ENCODE measurements at regions not wholly inside any gene's neighbourhood (a gene's known extent, or its start where the extent isn't known, plus 50 kb on each side); places are given as distances from the start of the nearest gene placed in this dataset.

- TF ChIP-seq CTCF (conservative IDR thresholded peaks at IDR 0.05; ENCODE audit: low read depth, low read length) (no peak), EZH2 (IDR thresholded peaks at IDR 0.05; ENCODE audit: borderline replicate concordance, low read depth, low read length, poor library complexity, severe bottlenecking) (no peak)
Observed at GRCh38 chrX:69303231-69303630, 138.0 kb upstream of the PJA1 start.

Measured in A673 (cell line).